ENCODE measurements at regions not wholly inside any gene's neighbourhood (a gene's known extent, or its start where the extent isn't known, plus 50 kb on each side); places are given as distances from the start of the nearest gene placed in this dataset.

DNA sequence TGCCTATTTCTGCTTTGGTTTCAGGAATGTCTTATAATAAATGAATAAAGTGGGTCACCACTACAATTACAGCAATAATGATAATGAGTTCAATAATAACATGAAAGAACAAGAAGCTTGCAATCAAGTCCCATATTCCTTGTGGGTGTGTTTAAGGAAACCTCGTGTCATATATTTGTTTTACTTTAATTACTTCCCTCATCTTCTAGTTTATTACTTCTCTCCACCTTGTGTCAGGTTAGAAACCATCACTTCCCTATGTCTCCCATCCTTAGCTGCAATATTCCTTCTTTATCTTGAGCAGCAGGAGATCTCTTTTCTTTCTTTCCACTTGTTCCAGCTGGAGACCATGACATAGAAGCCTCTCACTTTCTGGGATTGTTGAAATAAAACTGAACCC lies 384.0 kb upstream of the TMEM132C start:
- no peaks in the 10 kb centered on the region for H3K36me3 ChIP-seq (ENCODE audit: insufficient read depth, low read length)
- TF ChIP-seq, protein P1, sequence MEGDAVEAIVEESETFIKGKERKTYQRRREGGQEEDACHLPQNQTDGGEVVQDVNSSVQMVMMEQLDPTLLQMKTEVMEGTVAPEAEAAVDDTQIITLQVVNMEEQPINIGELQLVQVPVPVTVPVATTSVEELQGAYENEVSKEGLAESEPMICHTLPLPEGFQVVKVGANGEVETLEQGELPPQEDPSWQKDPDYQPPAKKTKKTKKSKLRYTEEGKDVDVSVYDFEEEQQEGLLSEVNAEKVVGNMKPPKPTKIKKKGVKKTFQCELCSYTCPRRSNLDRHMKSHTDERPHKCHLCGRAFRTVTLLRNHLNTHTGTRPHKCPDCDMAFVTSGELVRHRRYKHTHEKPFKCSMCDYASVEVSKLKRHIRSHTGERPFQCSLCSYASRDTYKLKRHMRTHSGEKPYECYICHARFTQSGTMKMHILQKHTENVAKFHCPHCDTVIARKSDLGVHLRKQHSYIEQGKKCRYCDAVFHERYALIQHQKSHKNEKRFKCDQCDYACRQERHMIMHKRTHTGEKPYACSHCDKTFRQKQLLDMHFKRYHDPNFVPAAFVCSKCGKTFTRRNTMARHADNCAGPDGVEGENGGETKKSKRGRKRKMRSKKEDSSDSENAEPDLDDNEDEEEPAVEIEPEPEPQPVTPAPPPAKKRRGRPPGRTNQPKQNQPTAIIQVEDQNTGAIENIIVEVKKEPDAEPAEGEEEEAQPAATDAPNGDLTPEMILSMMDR (IDR thresholded peaks at IDR 0.05; ENCODE audit: extremely low read depth, low read depth, low read length): no peak
- no peaks in the 10 kb centered on the region for H3K79me2 ChIP-seq (ENCODE audit: insufficient read depth, low read length)
- no peaks in the 10 kb centered on the region for H4K20me1 ChIP-seq (ENCODE audit: insufficient read depth, low read length)
- H3K4me3 ChIP-seq (ENCODE audit: insufficient read depth, low read length): no peak overlapping the region
- H3K4me2 ChIP-seq (ENCODE audit: insufficient read depth, low read length): no peak overlapping the region
- H3K4me1 ChIP-seq (ENCODE audit: insufficient read depth, low read length): no peaks in the 10 kb centered on the region
- no peak overlapping the region for H3K27ac ChIP-seq (ENCODE audit: low read depth, low read length)
- H3K27me3 ChIP-seq (ENCODE audit: insufficient read depth, low read length): no peaks in the 10 kb centered on the region
- no peaks in the 10 kb centered on the region for H3K9me3 ChIP-seq (ENCODE audit: low read depth, low read length)
- no peak for DNase-seq (ENCODE audit: insufficient read length, low spot score, missing footprints)
- no peak overlapping the region for H2AFZ ChIP-seq (ENCODE audit: low read length)

DNA sequence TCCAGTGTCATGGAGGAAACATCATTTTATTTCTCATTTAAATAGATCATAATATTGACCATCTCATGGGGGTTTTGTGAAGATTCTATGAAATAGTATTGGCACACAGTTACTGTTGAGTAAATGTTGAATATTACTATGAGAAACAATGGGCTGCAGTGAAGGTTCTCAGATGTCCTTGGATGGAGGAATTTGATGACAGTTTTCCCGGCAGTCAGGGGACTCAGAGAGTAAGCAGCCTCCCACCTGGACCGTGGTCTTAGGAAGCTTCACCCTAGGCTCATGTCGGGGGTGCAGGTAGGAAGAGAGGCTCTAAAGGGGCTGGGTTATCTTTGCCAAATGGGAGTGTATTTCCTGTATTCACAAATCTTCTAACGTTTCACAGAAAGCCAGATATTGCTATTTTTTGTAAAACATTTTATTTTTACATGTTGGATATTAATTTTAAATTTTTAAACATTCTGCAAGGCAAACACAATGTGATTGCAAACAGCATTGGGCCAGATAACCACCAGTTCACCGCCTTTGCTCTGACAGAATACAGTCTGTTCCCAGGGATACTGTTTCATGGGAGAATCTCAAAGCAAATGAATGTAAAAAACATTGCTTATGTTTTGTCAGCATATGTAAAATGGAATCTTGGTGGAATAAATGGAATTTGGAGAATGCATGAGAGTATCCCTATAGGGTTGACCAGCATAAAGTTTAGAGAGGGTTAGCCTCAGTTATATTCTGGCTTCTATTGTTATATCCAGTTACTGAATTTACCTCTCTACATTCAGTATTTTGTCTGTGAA lies 380.8 kb upstream of the TMEM132C start:
- TF ChIP-seq, protein P1 (IDR thresholded peaks at IDR 0.05; ENCODE audit: extremely low read depth, low read depth, low read length): no peak
- no peak for DNase-seq (ENCODE audit: insufficient read length, low spot score, missing footprints)
- H3K4me2 ChIP-seq (ENCODE audit: insufficient read depth, low read length): no peak overlapping the region
- H3K27me3 ChIP-seq (ENCODE audit: insufficient read depth, low read length): no peaks in the 10 kb centered on the region
- H3K27ac ChIP-seq (ENCODE audit: low read depth, low read length): no peak overlapping the region
- H3K4me3 ChIP-seq (ENCODE audit: insufficient read depth, low read length): no peak overlapping the region
- no peaks in the 10 kb centered on the region for H3K9me3 ChIP-seq (ENCODE audit: low read depth, low read length)
- H2AFZ ChIP-seq (ENCODE audit: low read length): no peak overlapping the region
- H3K36me3 ChIP-seq (ENCODE audit: insufficient read depth, low read length): no peaks in the 10 kb centered on the region
- H3K79me2 ChIP-seq (ENCODE audit: insufficient read depth, low read length): no peaks in the 10 kb centered on the region
- no peaks in the 10 kb centered on the region for H3K4me1 ChIP-seq (ENCODE audit: insufficient read depth, low read length)
- H4K20me1 ChIP-seq (ENCODE audit: insufficient read depth, low read length): no peaks in the 10 kb centered on the region

DNA sequence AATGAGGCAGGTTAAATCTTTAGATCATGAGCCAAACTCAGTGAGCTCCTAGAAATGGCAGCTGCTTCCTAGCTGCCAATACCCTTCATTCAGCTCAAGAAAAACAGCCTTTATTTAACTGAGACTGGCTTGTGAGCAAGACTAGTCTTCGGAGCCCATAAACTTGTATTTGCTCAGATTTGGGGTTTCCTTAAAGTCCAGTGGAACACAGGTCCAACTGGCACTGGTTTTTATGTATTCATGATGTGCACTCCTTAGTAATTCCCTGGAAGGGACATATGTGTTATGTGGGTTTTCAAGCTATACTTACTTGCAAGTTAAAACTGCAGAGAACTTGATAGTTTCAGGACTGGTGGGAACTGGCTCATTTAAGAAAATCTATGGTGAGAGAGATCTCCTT lies 380.1 kb upstream of the TMEM132C start:
- Histone ChIP-seq H3K36me3 (ENCODE audit: insufficient read depth, low read length) (no peaks in the 10 kb centered on the region), H3K9me3 (ENCODE audit: low read depth, low read length) (no peaks in the 10 kb centered on the region), H3K4me2 (ENCODE audit: insufficient read depth, low read length) (no peak overlapping the region), H3K27me3 (ENCODE audit: insufficient read depth, low read length) (no peaks in the 10 kb centered on the region), H3K4me1 (ENCODE audit: insufficient read depth, low read length) (no peaks in the 10 kb centered on the region), H3K79me2 (ENCODE audit: insufficient read depth, low read length) (no peaks in the 10 kb centered on the region), H4K20me1 (ENCODE audit: insufficient read depth, low read length) (no peaks in the 10 kb centered on the region), H2AFZ (ENCODE audit: low read length) (no peak overlapping the region), H3K4me3 (ENCODE audit: insufficient read depth, low read length) (no peak overlapping the region), H3K27ac (ENCODE audit: low read depth, low read length) (no peak overlapping the region)
- no peak for DNase-seq (ENCODE audit: insufficient read length, low spot score, missing footprints)
- TF ChIP-seq, protein P1 (IDR thresholded peaks at IDR 0.05; ENCODE audit: extremely low read depth, low read depth, low read length): no peak

DNA sequence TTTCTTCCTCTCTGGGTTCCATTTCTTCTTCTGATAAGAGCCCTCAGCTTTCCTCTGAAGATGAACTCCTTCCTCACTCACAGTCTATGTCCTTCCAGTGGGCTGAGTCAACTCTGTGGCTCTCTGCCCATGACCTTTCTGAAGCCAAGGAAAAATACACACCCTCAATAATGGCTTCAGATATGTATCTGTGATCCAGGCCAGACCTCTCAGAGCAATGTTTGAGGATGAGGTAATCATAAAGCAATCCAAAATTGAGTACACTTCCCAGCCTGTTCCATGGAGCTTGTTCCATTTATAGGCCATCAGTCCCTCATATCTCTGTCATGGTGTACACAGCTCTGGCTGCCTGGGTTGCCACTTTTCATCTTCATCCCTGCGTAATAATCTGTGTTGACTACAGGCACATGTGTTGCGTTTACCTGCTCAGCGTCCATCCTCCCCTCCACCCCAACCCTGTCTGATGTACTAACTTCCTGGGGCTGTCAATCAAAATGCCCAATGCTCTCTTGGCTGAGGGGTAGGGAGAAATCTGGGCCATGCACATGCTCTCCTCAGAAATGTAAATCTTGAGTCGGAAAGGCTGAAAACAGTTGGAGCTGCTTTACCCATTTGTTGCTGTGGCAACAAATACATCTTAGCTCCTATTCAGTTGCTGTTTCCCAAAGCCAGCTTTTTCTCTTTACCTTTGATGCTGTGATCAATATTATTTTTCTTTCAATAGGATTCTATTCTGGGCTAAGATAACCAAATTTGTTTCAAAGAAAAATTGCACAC lies 377.8 kb upstream of the TMEM132C start:
- no peak overlapping the region for H3K27ac ChIP-seq (ENCODE audit: low read depth, low read length)
- peak; percentile 43 for DNase-seq (ENCODE audit: insufficient read length, low spot score, missing footprints)
- TF ChIP-seq, protein P1 (IDR thresholded peaks at IDR 0.05; ENCODE audit: extremely low read depth, low read depth, low read length): no peak
- H3K4me3 ChIP-seq (ENCODE audit: insufficient read depth, low read length): no peak overlapping the region
- H3K4me1 ChIP-seq (ENCODE audit: insufficient read depth, low read length): no peaks in the 10 kb centered on the region
- H3K36me3 ChIP-seq (ENCODE audit: insufficient read depth, low read length): no peaks in the 10 kb centered on the region
- no peaks in the 10 kb centered on the region for H3K79me2 ChIP-seq (ENCODE audit: insufficient read depth, low read length)
- H3K4me2 ChIP-seq (ENCODE audit: insufficient read depth, low read length): no peak overlapping the region
- H3K9me3 ChIP-seq (ENCODE audit: low read depth, low read length): no peaks in the 10 kb centered on the region
- no peak overlapping the region for H2AFZ ChIP-seq (ENCODE audit: low read length)
- H3K27me3 ChIP-seq (ENCODE audit: insufficient read depth, low read length): no peaks in the 10 kb centered on the region
- no peaks in the 10 kb centered on the region for H4K20me1 ChIP-seq (ENCODE audit: insufficient read depth, low read length)
